A673 (cell line): ENCODE measurements at regions not wholly inside any gene's neighbourhood (a gene's known extent, or its start where the extent isn't known, plus 50 kb on each side); places are given as distances from the start of the nearest gene placed in this dataset.

Experiments
- BruUV-seq: library from RNA; stranded (reverse); fragments of 400-500 nt; replicated peaks from 2 replicates; lab custom pipeline; 2021; lab: Mats Ljungman, UMichigan
- CTCF ChIA-PET: fragments of 300-600 bp; sonication (Branson Sonifier 250); formaldehyde crosslinking; loops from one replicate; lab custom pipeline; 2022; ENCODE audit warnings: antibody characterized with exemption; lab: Charles Lee
- POLR2A ChIA-PET: fragments of 300-600 bp; sonication (Branson Sonifier 250); formaldehyde crosslinking; loops from one replicate; lab custom pipeline; 2022; ENCODE audit warnings: antibody characterized with exemption; ENCODE audit not compliant: low non-redundant PET; lab: Charles Lee
- DNase-seq: peaks from one replicate; pipeline ENCODE4 v3.0.0-alpha.2; 2015; ENCODE audit warnings: low spot score
- H3K27ac ChIP-seq: fragments of 200-600 bp; sonication (generic); 2 replicates; pipeline ENCODE4 v1.5.1; 2016; ENCODE audit warnings: mixed run types, low read depth, mild to moderate bottlenecking, mixed read lengths, antibody characterized with exemption, low read length; ENCODE audit not compliant: poor library complexity, severe bottlenecking
- H3K27me3 ChIP-seq: fragments of 200-600 bp; sonication (generic); replicated peaks from 2 replicates; pipeline ENCODE4 v1.6.1; 2017; ENCODE audit warnings: mixed run types, low read depth, mild to moderate bottlenecking, mixed read lengths, antibody characterized with exemption, low read length; ENCODE audit not compliant: insufficient read depth, poor library complexity
- H3K36me3 ChIP-seq: fragments of 200-600 bp; sonication (generic); 2 replicates; pipeline ENCODE4 v1.6.1; 2016; ENCODE audit warnings: mixed run types, mild to moderate bottlenecking, mixed read lengths, antibody characterized with exemption, low read length; ENCODE audit not compliant: insufficient read depth, poor library complexity, severe bottlenecking
- H3K4me1 ChIP-seq: fragments of 200-600 bp; sonication (generic); 2 replicates; pipeline ENCODE4 v1.6.1; 2017; ENCODE audit warnings: mixed run types, mild to moderate bottlenecking, mixed read lengths, antibody characterized with exemption, low read length; ENCODE audit not compliant: insufficient read depth, poor library complexity, severe bottlenecking
- H3K4me3 ChIP-seq: fragments of 200-600 bp; sonication (generic); 2 replicates; pipeline ENCODE4 v1.5.1; 2016; ENCODE audit warnings: low read depth, mixed run types, mild to moderate bottlenecking, mixed read lengths, low read length; ENCODE audit not compliant: poor library complexity, severe bottlenecking
- H3K9me3 ChIP-seq: fragments of 200-600 bp; sonication (generic); 2 replicates; pipeline ENCODE4 v1.6.1; 2016; ENCODE audit warnings: mixed run types, low read depth, mild to moderate bottlenecking, mixed read lengths, antibody characterized with exemption, low read length; ENCODE audit not compliant: poor library complexity, severe bottlenecking
- EZH2 ChIP-seq: fragments of 200-600 bp; sonication (generic); IDR thresholded peaks from 2 replicates; pipeline ENCODE4 v1.6.1; 2017; ENCODE audit warnings: borderline replicate concordance, low read depth, mild to moderate bottlenecking, mixed read lengths, antibody characterized with exemption, low read length; ENCODE audit not compliant: poor library complexity, severe bottlenecking
- intact Hi-C: fragments of 100-400 bp; cut with micrococcal nuclease; formaldehyde crosslinking; loops from one replicate; pipeline ENCODE4 v1.10.0; 2022; ENCODE audit not compliant: unreplicated experiment
- TF ChIP-seq, protein P1 (sequence below): fragments of 300-800, 200-600 bp; sonication (generic); conservative IDR thresholded peaks from 2 replicates; pipeline ENCODE4 v1.5.1; 2017; ENCODE audit warnings: low read depth, mild to moderate bottlenecking, antibody characterized with exemption, low read length, moderate library complexity, mixed read lengths

- no peak for DNase-seq
- intact Hi-C loops: no loop called here
- ChIA-PET CTCF (no interaction called here), POLR2A (no interaction called here)
- Histone ChIP-seq H3K27me3 (no peaks in the 10 kb centered on the region), H3K36me3 (no peaks in the 10 kb centered on the region), H3K4me3 (no peak overlapping the region), H3K9me3 (no peaks in the 10 kb centered on the region), H3K4me1 (no peaks in the 10 kb centered on the region), H3K27ac (no peak overlapping the region)
- no TSS peak for BruUV-seq
- no peak for TF ChIP-seq EZH2
- TF ChIP-seq, protein P1, sequence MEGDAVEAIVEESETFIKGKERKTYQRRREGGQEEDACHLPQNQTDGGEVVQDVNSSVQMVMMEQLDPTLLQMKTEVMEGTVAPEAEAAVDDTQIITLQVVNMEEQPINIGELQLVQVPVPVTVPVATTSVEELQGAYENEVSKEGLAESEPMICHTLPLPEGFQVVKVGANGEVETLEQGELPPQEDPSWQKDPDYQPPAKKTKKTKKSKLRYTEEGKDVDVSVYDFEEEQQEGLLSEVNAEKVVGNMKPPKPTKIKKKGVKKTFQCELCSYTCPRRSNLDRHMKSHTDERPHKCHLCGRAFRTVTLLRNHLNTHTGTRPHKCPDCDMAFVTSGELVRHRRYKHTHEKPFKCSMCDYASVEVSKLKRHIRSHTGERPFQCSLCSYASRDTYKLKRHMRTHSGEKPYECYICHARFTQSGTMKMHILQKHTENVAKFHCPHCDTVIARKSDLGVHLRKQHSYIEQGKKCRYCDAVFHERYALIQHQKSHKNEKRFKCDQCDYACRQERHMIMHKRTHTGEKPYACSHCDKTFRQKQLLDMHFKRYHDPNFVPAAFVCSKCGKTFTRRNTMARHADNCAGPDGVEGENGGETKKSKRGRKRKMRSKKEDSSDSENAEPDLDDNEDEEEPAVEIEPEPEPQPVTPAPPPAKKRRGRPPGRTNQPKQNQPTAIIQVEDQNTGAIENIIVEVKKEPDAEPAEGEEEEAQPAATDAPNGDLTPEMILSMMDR: no peak
Measured at GRCh38 chr7:41030673-41031072, 672.2 kb downstream of the INHBA start.

GRCh38 chr7:41029072-41029499, 673.8 kb downstream of the INHBA start:
- no peak overlapping the region for H3K27ac ChIP-seq

GRCh38 chr7:41028580-41028979, 674.3 kb downstream of the INHBA start:
- intact Hi-C loops: no loop called here
- no peaks in the 10 kb centered on the region for H3K27me3 ChIP-seq
- H3K4me1 ChIP-seq: no peaks in the 10 kb centered on the region
- H3K9me3 ChIP-seq: no peaks in the 10 kb centered on the region
- TF ChIP-seq, protein P1: no peak
- TF ChIP-seq EZH2: no peak
- H3K36me3 ChIP-seq: no peaks in the 10 kb centered on the region
- ChIA-PET POLR2A (no interaction called here), CTCF (no interaction called here)
- no TSS peak for BruUV-seq
- no peak overlapping the region for H3K27ac ChIP-seq
- no peak overlapping the region for H3K4me3 ChIP-seq
- no peak for DNase-seq

More at GRCh38 chr7:41029072-41029499, 673.8 kb downstream of the INHBA start:
- intact Hi-C loops: no loop called here
- no TSS peak for BruUV-seq
- DNase-seq: no peak
- ChIA-PET CTCF (no interaction called here), POLR2A (no interaction called here)
- Histone ChIP-seq H3K36me3 (no peaks in the 10 kb centered on the region), H3K27me3 (no peaks in the 10 kb centered on the region), H3K4me1 (no peaks in the 10 kb centered on the region), H3K9me3 (no peaks in the 10 kb centered on the region), H3K4me3 (no peak overlapping the region)
- TF ChIP-seq, protein P1: no peak
- TF ChIP-seq EZH2: no peak
